C4-2B (cell line): ENCODE measurements at regions not wholly inside any gene's neighbourhood (a gene's known extent, or its start where the extent isn't known, plus 50 kb on each side); places are given as distances from the start of the nearest gene placed in this dataset.

Source experiments
- CTCF ChIP-seq: fragments of 450-650 bp; conservative IDR thresholded peaks from 2 replicates; pipeline ENCODE4 v1.5.1; 2017; ENCODE audit warnings: mild to moderate bottlenecking
- ZFX ChIP-seq: fragments of 450-650 bp; IDR thresholded peaks from 2 replicates; pipeline ENCODE4 v1.6.1; 2017

- no peak for TF ChIP-seq CTCF
- TF ChIP-seq ZFX: no peak
Observed at GRCh38 chr6:9195322-9195721, 760.0 kb upstream of the SLC35B3 start.
